Upper lobe of right lung (tissue), 1 donor: ENCODE measurements at regions not wholly inside any gene's neighbourhood (a gene's known extent, or its start where the extent isn't known, plus 50 kb on each side); places are given as distances from the start of the nearest gene placed in this dataset.

Source experiments
- ATAC-seq: fragments of 200-7000 bp; cut with Tn5 transposase; one replicate; pipeline ENCODE4 v1.9.1; 2020; ENCODE audit warnings: mild to moderate bottlenecking, moderate library complexity
- DNase-seq: peaks from one replicate; pipeline ENCODE4 v3.0.0-alpha.2; 2020
- H3K27ac ChIP-seq: fragments of 200-600 bp; one replicate; pipeline ENCODE4 v1.8.0; 2022
- H3K27me3 ChIP-seq: fragments of 200-600 bp; one replicate; pipeline ENCODE4 v1.8.0; 2022; ENCODE audit warnings: mild to moderate bottlenecking
- H3K36me3 ChIP-seq: fragments of 200-600 bp; one replicate; pipeline ENCODE4 v1.8.0; 2022
- H3K4me1 ChIP-seq: fragments of 200-600 bp; one replicate; pipeline ENCODE4 v1.8.0; 2022
- H3K4me3 ChIP-seq: fragments of 200-600 bp; one replicate; pipeline ENCODE4 v1.8.0; 2022; ENCODE audit warnings: mild to moderate bottlenecking
- H3K9me3 ChIP-seq: fragments of 200-600 bp; one replicate; pipeline ENCODE4 v1.8.0; 2022
- intact Hi-C: fragments of 100-400 bp; cut with DNase I; formaldehyde crosslinking; loops from one replicate; pipeline ENCODE4 v1.11.0; 2022
- TF ChIP-seq, protein P1 (sequence below): fragments of 200-600 bp; IDR thresholded peaks from one replicate; pipeline ENCODE4 v1.8.0; 2022; ENCODE audit warnings: antibody characterized with exemption
- donor health status: DM: no; HTN: yes; CAD: no; lungs with severe emphysema.

DNA sequence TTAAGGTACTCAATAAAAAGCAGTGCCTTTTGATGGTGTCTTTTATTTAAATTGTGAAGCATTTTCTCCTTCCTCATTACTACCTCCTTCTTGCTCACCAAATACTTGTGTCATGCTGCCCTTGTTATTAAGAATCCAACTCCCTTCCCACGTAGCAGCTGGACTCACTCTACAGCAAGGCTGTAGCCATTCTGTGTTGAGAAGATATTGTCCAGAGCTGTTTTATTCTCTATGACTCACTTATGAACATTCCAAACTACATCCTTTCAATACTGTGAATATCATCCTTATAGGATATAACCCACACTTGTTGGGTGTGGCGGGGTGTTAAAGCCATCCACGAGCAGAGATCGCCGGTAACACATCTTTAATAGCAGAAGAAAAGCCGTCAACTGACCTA, 1671.5 kb upstream of the SLC10A2 start:
- Histone ChIP-seq H3K4me1 (no peaks in the 10 kb centered on the region), H3K9me3 (no peaks in the 10 kb centered on the region), H3K27me3 (no peaks in the 10 kb centered on the region), H3K27ac (no peak overlapping the region), H3K36me3 (no peaks in the 10 kb centered on the region), H3K4me3 (no peak overlapping the region)
- no peak for DNase-seq
- TF ChIP-seq, protein P1, sequence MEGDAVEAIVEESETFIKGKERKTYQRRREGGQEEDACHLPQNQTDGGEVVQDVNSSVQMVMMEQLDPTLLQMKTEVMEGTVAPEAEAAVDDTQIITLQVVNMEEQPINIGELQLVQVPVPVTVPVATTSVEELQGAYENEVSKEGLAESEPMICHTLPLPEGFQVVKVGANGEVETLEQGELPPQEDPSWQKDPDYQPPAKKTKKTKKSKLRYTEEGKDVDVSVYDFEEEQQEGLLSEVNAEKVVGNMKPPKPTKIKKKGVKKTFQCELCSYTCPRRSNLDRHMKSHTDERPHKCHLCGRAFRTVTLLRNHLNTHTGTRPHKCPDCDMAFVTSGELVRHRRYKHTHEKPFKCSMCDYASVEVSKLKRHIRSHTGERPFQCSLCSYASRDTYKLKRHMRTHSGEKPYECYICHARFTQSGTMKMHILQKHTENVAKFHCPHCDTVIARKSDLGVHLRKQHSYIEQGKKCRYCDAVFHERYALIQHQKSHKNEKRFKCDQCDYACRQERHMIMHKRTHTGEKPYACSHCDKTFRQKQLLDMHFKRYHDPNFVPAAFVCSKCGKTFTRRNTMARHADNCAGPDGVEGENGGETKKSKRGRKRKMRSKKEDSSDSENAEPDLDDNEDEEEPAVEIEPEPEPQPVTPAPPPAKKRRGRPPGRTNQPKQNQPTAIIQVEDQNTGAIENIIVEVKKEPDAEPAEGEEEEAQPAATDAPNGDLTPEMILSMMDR: no peak
- intact Hi-C loops: no loop called here
- no peak for ATAC-seq

DNA sequence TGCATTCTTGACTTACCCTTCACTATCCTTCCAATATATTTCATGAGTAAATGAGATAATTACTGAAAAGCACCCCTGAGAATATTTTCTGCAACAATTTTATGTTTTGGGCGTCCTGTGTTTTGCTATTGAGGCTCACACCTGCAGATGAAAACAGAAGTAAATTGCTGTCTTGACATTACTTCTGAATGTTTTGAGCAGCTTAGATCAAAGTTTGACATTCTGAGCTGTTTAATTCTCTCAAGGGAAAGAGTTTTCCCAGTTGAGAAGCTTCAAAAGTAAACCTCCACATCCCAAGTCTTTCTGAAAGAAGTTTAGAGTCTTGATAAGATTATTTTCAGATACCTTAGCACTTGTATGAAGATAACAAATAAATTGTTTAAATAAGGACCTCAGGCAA, 1667.2 kb upstream of the SLC10A2 start:
- TF ChIP-seq, protein P1: no peak
- H3K4me3 ChIP-seq: no peak overlapping the region

DNA sequence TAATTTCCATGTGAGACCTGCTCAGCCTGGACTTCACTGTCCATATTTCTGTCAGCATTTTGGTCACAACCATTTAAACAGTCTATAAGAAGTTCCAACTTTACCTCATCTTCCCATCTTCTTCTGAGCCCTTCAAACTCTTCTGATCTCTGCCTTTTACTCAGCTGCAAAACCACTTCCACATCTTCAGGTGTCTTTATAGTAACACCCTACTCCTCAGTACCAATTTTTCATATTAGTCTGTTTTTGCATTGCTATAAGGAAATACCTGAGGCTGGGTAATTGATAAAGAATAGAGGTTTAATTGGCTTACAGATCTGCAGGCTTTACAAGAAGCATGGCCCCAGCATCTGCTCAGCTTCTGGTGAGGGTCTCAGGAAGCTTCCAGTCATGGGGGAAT, 1648.9 kb upstream of the SLC10A2 start:
- ATAC-seq: no peak
- no peak overlapping the region for H3K4me3 ChIP-seq
- no peaks in the 10 kb centered on the region for H3K27me3 ChIP-seq
- DNase-seq: no peak
- no peaks in the 10 kb centered on the region for H3K4me1 ChIP-seq
- no peaks in the 10 kb centered on the region for H3K36me3 ChIP-seq
- H3K27ac ChIP-seq: no peak overlapping the region
- intact Hi-C loops: no loop called here
- no peaks in the 10 kb centered on the region for H3K9me3 ChIP-seq
- TF ChIP-seq, protein P1: no peak

More for the DNA sequence above, 1667.2 kb upstream of the SLC10A2 start:
- no peak overlapping the region for H3K27ac ChIP-seq
- no peaks in the 10 kb centered on the region for H3K27me3 ChIP-seq
- H3K36me3 ChIP-seq: no peaks in the 10 kb centered on the region
- no peaks in the 10 kb centered on the region for H3K4me1 ChIP-seq
- ATAC-seq (no peak), DNase-seq (no peak)
- intact Hi-C loops: no loop called here
- H3K9me3 ChIP-seq: no peaks in the 10 kb centered on the region

DNA sequence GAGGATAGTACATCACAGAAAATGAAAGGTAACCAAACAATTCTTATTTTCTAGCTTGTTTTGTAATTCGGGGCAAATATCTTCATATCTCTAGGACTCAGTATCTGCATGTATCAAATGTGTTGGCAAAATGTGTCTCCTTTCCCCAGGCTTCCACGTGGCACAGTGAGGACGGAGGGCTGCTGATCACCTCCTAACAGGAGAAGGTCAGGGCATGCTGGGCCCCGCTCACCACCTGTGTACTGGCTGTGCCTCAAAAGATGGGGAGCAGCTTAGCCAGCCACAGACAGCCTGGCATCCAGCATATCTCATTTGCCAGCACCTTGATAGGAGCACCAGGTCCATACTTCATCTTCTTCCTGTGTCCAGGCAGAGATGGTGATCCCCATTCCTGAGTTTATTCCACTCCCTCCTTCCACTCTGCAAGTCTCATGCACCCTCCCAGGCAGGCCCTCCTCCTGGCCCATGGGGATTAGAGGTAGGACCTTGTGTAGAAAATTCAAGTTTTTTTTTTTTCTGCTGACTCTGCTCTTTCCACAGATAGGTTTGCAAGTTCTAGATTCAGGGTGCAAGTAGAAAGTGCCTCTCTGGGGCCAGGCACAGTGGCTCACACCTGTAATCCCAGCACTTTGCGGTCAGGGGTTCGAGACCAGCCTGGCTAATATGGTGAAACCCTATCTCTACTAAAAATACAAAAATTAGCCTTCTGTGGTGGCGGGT, 1639.0 kb upstream of the SLC10A2 start:
- no peaks in the 10 kb centered on the region for H3K27me3 ChIP-seq
- no peak overlapping the region for H3K27ac ChIP-seq
- no peak overlapping the region for H3K4me3 ChIP-seq
- TF ChIP-seq, protein P1: no peak
- no peaks in the 10 kb centered on the region for H3K4me1 ChIP-seq
- no peaks in the 10 kb centered on the region for H3K9me3 ChIP-seq
- no peak for ATAC-seq
- no peaks in the 10 kb centered on the region for H3K36me3 ChIP-seq
- no peak for DNase-seq
- intact Hi-C loops: no loop called here

DNA sequence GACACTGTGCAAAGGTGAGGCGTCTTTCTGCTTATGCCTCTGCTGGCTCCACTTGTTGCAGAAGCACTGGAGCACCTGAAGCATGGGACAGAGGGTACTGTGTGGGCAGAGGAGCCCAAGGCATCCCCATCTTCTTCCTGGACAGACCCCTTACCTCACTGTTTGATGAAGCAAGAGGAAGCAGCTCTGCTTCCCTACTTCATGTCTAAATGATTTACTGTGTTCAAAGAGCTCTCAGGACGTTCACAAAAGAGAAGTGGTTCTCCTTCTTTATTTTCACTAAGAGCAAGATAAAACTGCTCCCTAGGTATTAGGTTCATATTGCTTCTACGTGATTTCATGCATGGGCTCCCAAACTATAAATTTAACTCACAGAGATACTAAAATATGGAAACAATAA, 1635.4 kb upstream of the SLC10A2 start:
- H3K4me3 ChIP-seq: no peak overlapping the region
- H3K27me3 ChIP-seq: no peaks in the 10 kb centered on the region
- no peaks in the 10 kb centered on the region for H3K36me3 ChIP-seq
- no peaks in the 10 kb centered on the region for H3K4me1 ChIP-seq
- TF ChIP-seq, protein P1: no peak
- ATAC-seq: no peak
- H3K9me3 ChIP-seq: no peaks in the 10 kb centered on the region
- no peak overlapping the region for H3K27ac ChIP-seq
- intact Hi-C loops: no loop called here
- no peak for DNase-seq

DNA sequence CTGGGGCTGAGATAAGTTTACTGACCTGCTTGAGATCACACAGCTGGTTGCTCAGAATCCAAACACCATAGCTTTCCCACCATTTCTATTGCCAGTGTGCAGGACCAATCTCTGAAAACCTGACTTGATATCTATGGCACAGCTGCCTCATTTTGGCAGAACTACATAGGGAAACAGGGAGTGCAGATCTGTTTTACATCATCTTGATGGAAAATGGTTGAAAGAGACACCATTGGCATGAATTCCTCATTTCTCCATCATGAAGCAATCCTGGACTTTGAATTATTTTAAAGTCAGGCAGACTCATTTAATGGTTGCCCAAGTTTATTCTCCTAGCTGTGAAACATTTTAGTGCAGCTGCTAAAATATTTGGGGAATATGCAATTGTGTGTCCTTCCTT, 1628.2 kb upstream of the SLC10A2 start:
- TF ChIP-seq, protein P1: no peak
- DNase-seq (no peak), ATAC-seq (no peak)
- Histone ChIP-seq H3K4me3 (no peak overlapping the region), H3K9me3 (no peaks in the 10 kb centered on the region), H3K27me3 (no peaks in the 10 kb centered on the region), H3K27ac (no peak overlapping the region), H3K36me3 (no peaks in the 10 kb centered on the region), H3K4me1 (no peaks in the 10 kb centered on the region)
- intact Hi-C loops: no loop called here
